HFFc6 (cell line): ENCODE measurements at regions not wholly inside any gene's neighbourhood (a gene's known extent, or its start where the extent isn't known, plus 50 kb on each side); places are given as distances from the start of the nearest gene placed in this dataset.

Source experiments
- DNase-seq: peaks from one replicate; pipeline ENCODE4 v3.0.0-alpha.2; 2018
- H3K27ac Mint-ChIP-seq: 2 replicates; pipeline ENCODE4 v1.8.0; 2020; ENCODE audit warnings: mild to moderate bottlenecking, mixed read lengths
- H3K27me3 Mint-ChIP-seq: 2 replicates; pipeline ENCODE4 v1.8.0; 2021; ENCODE audit warnings: mild to moderate bottlenecking, moderate library complexity, mixed read lengths; ENCODE audit not compliant: insufficient read depth
- H3K36me3 Mint-ChIP-seq: 2 replicates; pipeline ENCODE4 v1.8.0; 2021; ENCODE audit warnings: low read depth, mixed read lengths
- H3K4me1 Mint-ChIP-seq: 2 replicates; pipeline ENCODE4 v1.8.0; 2020; ENCODE audit warnings: low read depth, mixed read lengths
- H3K4me3 Mint-ChIP-seq: 2 replicates; pipeline ENCODE4 v1.8.0; 2020; ENCODE audit warnings: mild to moderate bottlenecking, moderate library complexity, mixed read lengths
- H3K9me3 Mint-ChIP-seq: 2 replicates; pipeline ENCODE4 v1.8.0; 2020; ENCODE audit warnings: mild to moderate bottlenecking, mixed read lengths
- CTCF ChIP-seq: fragments of 200-600 bp; sonication (generic); IDR thresholded peaks from 2 replicates; pipeline ENCODE4 v1.5.0; 2021; ENCODE audit warnings: antibody characterized with exemption, mild to moderate bottlenecking

GRCh38 chr3:55292360-55292759 is 194.7 kb downstream of the WNT5A start:
- Mint-ChIP-seq H3K4me3 (no peak overlapping the region), H3K9me3 (no peaks in the 10 kb centered on the region), H3K27me3 (peaks cover 2% of the 10 kb centered on the region), H3K27ac (no peak overlapping the region), H3K4me1 (peaks cover 32% of the 10 kb centered on the region), H3K36me3 (no peaks in the 10 kb centered on the region)
- no peak for DNase-seq
- TF ChIP-seq CTCF, result no peak

- Mint-ChIP-seq H3K27ac (no peak overlapping the region), H3K36me3 (no peaks in the 10 kb centered on the region), H3K4me3 (no peak overlapping the region), H3K27me3 (peaks cover 2% of the 10 kb centered on the region), H3K9me3 (no peaks in the 10 kb centered on the region), H3K4me1 (peaks cover 22% of the 10 kb centered on the region)
- no peak for TF ChIP-seq CTCF
- DNase-seq, result no peak
Measured at GRCh38 chr3:55288657-55289056, 198.4 kb downstream of the WNT5A start.

- no peak for TF ChIP-seq CTCF
- Mint-ChIP-seq H3K4me3 (no peak overlapping the region), H3K27me3 (peaks cover 2% of the 10 kb centered on the region), H3K9me3 (no peaks in the 10 kb centered on the region), H3K4me1 (peaks cover 22% of the 10 kb centered on the region), H3K27ac (no peak overlapping the region), H3K36me3 (no peaks in the 10 kb centered on the region)
- no peak for DNase-seq
Measured at GRCh38 chr3:55286693-55287092, 200.4 kb downstream of the WNT5A start.

DNA sequence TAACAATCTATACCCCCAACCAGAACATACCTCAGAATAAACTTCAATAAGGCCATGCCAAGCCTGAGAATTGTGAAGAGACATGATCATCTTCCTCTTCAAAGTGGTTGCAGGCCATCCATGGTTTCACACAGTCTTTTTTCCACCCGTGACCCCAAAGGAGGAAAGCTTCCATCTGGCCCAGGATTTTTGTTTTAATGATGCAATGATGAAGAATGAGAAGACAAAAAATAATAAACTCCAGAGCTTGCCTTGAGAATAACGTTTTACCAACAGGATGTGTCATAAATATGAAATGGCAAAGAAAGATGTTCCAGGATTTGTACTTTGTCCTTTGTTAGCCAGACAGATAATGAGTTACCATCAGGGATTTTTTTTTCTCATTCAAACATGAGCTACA is 201.9 kb downstream of the WNT5A start:
- Mint-ChIP-seq H3K9me3 (no peaks in the 10 kb centered on the region), H3K4me1 (peaks cover 22% of the 10 kb centered on the region), H3K27ac (peak overlapping the region; percentile 52), H3K27me3 (peaks cover 2% of the 10 kb centered on the region), H3K4me3 (no peak overlapping the region), H3K36me3 (no peaks in the 10 kb centered on the region)
- peak; percentile 9 for DNase-seq
- TF ChIP-seq CTCF, result no peak

DNA sequence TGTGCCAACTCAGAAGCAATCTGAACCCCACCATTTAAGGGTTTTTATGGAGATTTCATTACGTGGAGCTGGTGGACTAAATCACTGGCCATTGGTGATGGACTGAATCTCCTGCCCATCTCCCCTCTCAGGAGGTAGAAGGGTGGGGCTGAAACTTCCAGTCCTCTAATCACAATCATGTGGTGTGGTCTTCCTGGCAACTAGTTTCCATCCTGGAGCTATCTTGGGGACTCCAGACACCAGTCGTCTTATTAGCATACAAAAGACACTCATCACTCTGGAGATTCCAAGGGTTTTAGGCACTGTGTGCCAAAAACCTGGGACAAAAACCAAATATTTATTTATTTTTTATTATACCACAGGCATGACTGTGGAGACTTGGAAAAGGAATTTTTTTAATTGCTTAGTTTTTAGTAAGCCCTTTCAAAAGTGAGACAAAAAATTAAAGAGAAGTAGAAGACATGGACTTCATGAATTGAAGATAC is 203.6 kb downstream of the WNT5A start:
- DNase-seq, result no peak
- Mint-ChIP-seq H3K36me3 (no peaks in the 10 kb centered on the region), H3K27me3 (no peaks in the 10 kb centered on the region; the same call in 1 of the 2 replicates), H3K4me1 (peaks cover 22% of the 10 kb centered on the region), H3K27ac (no peak overlapping the region), H3K9me3 (no peaks in the 10 kb centered on the region), H3K4me3 (no peak overlapping the region)
- TF ChIP-seq CTCF, result no peak

GRCh38 chr3:55282994-55283393 is 204.1 kb downstream of the WNT5A start:
- H3K27me3 Mint-ChIP-seq, result no peaks in the 10 kb centered on the region
- H3K36me3 Mint-ChIP-seq, result no peaks in the 10 kb centered on the region

More at GRCh38 chr3:55282994-55283393, 204.1 kb downstream of the WNT5A start:
- no peak overlapping the region for H3K27ac Mint-ChIP-seq
- no peaks in the 10 kb centered on the region for H3K9me3 Mint-ChIP-seq
- H3K4me3 Mint-ChIP-seq, result no peak overlapping the region
- DNase-seq, result no peak
- TF ChIP-seq CTCF, result no peak
- peaks cover 22% of the 10 kb centered on the region for H3K4me1 Mint-ChIP-seq
